Cardiac muscle cell (in vitro differentiated cells and primary cell): ENCODE measurements at regions not wholly inside any gene's neighbourhood (a gene's known extent, or its start where the extent isn't known, plus 50 kb on each side); places are given as distances from the start of the nearest gene placed in this dataset.

Experiments
- DNase-seq, 2 donors: peaks; one replicate each; pipeline versions ENCODE4 v3.0.0 to v3.0.0-alpha.2; 2010 to 2017; ENCODE audit warnings: low read depth in 1 of 2, low spot score in 1 of 2
- H3K27ac ChIP-seq: fragments of 200-600 bp; sonication (generic); 2 replicates; pipeline ENCODE4 v1.5.1; 2016
- H3K27me3 ChIP-seq: fragments of 200-600 bp; sonication (generic); 2 replicates; pipeline ENCODE4 v1.6.0; 2016; ENCODE audit warnings: control low read depth
- H3K36me3 ChIP-seq: fragments of 200-600 bp; sonication (generic); 2 replicates; pipeline ENCODE4 v1.5.1; 2016; ENCODE audit warnings: control low read depth
- H3K4me1 ChIP-seq: fragments of 200-600 bp; sonication (generic); 2 replicates; pipeline ENCODE4 v1.8.1; 2017; ENCODE audit warnings: low read depth, mild to moderate bottlenecking, mixed run types
- H3K4me3 ChIP-seq: fragments of 200-600 bp; sonication (generic); 2 replicates; pipeline ENCODE4 v1.5.1; 2016; ENCODE audit warnings: mild to moderate bottlenecking
- H3K9me3 ChIP-seq: fragments of 200-600 bp; sonication (generic); 2 replicates; pipeline ENCODE4 v1.5.1; 2017; ENCODE audit warnings: low read depth, mild to moderate bottlenecking, control low read depth
- CTCF ChIP-seq: IDR thresholded peaks from 2 replicates; pipeline ENCODE4 v1.5.1; 2012; ENCODE audit warnings: low read depth, mild to moderate bottlenecking, low read length

GRCh38 chrX:124820738-124821137 lies 474.4 kb downstream of the SH2D1A start:
- Histone ChIP-seq H3K27me3 (no peaks in the 10 kb centered on the region), H3K4me3 (no peak overlapping the region), H3K9me3 (no peaks in the 10 kb centered on the region), H3K36me3 (no peaks in the 10 kb centered on the region), H3K4me1 (no peaks in the 10 kb centered on the region), H3K27ac (no peak overlapping the region)
- DNase-seq, result no peak
- TF ChIP-seq CTCF, result no peak

- no peak for TF ChIP-seq CTCF
- Histone ChIP-seq H3K9me3 (no peaks in the 10 kb centered on the region), H3K4me1 (no peaks in the 10 kb centered on the region), H3K27ac (no peak overlapping the region), H3K27me3 (no peaks in the 10 kb centered on the region), H3K36me3 (no peaks in the 10 kb centered on the region), H3K4me3 (no peak overlapping the region)
- no peak for DNase-seq
These were observed 481.0 kb downstream of the SH2D1A start for GRCh38 chrX:124827258-124827845.

GRCh38 chrX:124829930-124830329 lies 483.6 kb downstream of the SH2D1A start:
- Histone ChIP-seq H3K27me3 (no peaks in the 10 kb centered on the region), H3K36me3 (no peaks in the 10 kb centered on the region), H3K4me1 (no peaks in the 10 kb centered on the region), H3K4me3 (no peak overlapping the region), H3K9me3 (no peaks in the 10 kb centered on the region), H3K27ac (no peak overlapping the region)
- no peak for TF ChIP-seq CTCF
- no peak for DNase-seq

- no peak for DNase-seq
- H3K4me3 ChIP-seq, result no peak overlapping the region
- H3K27me3 ChIP-seq, result no peaks in the 10 kb centered on the region
- H3K9me3 ChIP-seq, result no peaks in the 10 kb centered on the region
- no peak for TF ChIP-seq CTCF
- no peaks in the 10 kb centered on the region for H3K36me3 ChIP-seq
- no peaks in the 10 kb centered on the region for H3K4me1 ChIP-seq
- H3K27ac ChIP-seq, result no peak overlapping the region
These were observed 482.9 kb upstream of the TEX13C start for GRCh38 chrX:124836786-124837185.

- Histone ChIP-seq H3K27me3 (no peaks in the 10 kb centered on the region), H3K4me3 (no peak overlapping the region), H3K9me3 (no peaks in the 10 kb centered on the region), H3K36me3 (no peaks in the 10 kb centered on the region), H3K27ac (no peak overlapping the region), H3K4me1 (no peaks in the 10 kb centered on the region)
- DNase-seq, result no peak
- no peak for TF ChIP-seq CTCF
These were observed 477.5 kb upstream of the TEX13C start for GRCh38 chrX:124842205-124842604.

GRCh38 chrX:124860736-124861135 lies 458.9 kb upstream of the TEX13C start:
- no peak for TF ChIP-seq CTCF
- H3K9me3 ChIP-seq, result peaks cover 5% of the 10 kb centered on the region
- no peaks in the 10 kb centered on the region for H3K4me1 ChIP-seq
- no peak overlapping the region for H3K27ac ChIP-seq
- no peaks in the 10 kb centered on the region for H3K27me3 ChIP-seq
- no peaks in the 10 kb centered on the region for H3K36me3 ChIP-seq
- DNase-seq, result no peak
- no peak overlapping the region for H3K4me3 ChIP-seq
